ENCODE measurements at regions not wholly inside any gene's neighbourhood (a gene's known extent, or its start where the extent isn't known, plus 50 kb on each side); places are given as distances from the start of the nearest gene placed in this dataset.

DNA sequence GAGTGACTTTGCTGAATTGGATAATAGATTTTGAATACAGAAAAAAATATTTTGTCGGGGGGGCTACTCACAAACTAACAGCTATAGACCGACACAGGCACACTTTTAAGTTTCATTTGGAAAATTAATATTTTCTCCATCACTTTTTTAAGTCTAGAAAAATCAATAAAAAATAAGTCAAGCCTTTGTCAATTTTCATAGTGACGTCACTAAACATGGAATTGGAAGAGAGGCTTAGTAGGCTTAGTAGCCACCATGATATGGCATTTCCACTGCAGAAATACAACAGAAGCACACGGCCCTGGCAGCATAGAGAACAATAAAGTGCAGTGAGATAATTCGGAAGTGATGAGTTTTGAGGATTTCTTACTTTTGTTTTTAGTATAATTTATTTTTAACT, 357.2 kb downstream of the RPS24 start:
- no peak for DNase-seq
- Histone ChIP-seq H3K36me3 (replicated peaks in 1 of 2) (no peaks in the 10 kb centered on the region), H3K4me1 (replicated peaks in 1 of 2) (peaks cover 0 to 4% of the 10 kb centered on the region in 2 donors), H3K4me3 (no peak overlapping the region), H3K27me3 (no peaks in the 10 kb centered on the region), H3K27ac (no peak overlapping the region), H3K9me3 (replicated peaks in 1 of 3) (no peaks in the 10 kb centered on the region)
- 93 to 95% (median 94%) methylated on average over 5 of the region's 5 CpGs for WGBS, 4 donors
- TF ChIP-seq, protein P1, sequence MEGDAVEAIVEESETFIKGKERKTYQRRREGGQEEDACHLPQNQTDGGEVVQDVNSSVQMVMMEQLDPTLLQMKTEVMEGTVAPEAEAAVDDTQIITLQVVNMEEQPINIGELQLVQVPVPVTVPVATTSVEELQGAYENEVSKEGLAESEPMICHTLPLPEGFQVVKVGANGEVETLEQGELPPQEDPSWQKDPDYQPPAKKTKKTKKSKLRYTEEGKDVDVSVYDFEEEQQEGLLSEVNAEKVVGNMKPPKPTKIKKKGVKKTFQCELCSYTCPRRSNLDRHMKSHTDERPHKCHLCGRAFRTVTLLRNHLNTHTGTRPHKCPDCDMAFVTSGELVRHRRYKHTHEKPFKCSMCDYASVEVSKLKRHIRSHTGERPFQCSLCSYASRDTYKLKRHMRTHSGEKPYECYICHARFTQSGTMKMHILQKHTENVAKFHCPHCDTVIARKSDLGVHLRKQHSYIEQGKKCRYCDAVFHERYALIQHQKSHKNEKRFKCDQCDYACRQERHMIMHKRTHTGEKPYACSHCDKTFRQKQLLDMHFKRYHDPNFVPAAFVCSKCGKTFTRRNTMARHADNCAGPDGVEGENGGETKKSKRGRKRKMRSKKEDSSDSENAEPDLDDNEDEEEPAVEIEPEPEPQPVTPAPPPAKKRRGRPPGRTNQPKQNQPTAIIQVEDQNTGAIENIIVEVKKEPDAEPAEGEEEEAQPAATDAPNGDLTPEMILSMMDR (IDR thresholded peaks at IDR 0.05): no peak
- no peak for TF ChIP-seq POLR2A (IDR thresholded peaks at IDR 0.05)
- intact Hi-C loops (cut with DNase I): no loop called here

DNA sequence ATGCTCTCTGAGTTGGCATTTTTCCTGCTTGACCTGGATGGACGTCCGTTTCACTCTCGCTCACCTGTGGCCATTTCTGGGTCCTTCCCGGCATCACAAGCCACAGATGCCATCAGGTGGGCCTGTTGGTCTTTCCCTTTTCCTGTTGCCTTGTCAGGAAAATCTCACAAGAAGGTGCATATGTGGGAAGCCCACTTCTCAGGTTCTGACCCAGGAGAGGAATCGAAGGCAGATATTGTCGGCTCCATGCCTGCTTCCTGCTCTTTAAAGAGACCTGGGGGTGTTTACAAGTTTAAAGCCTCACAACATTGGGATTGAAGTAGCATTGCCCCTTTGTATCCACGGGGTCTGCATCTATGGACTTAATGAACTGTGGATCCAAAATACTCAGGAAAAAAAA, 357.9 kb downstream of the RPS24 start:
- TF ChIP-seq POLR2A (IDR thresholded peaks at IDR 0.05): no peak
- TF ChIP-seq, protein P1 (IDR thresholded peaks at IDR 0.05): no peak
- H3K27ac ChIP-seq: no peak overlapping the region
- no peaks in the 10 kb centered on the region for H3K9me3 ChIP-seq (replicated peaks in 1 of 3)
- intact Hi-C loops (cut with DNase I): no loop called here
- peaks cover 0 to 4% of the 10 kb centered on the region in 2 donors for H3K4me1 ChIP-seq (replicated peaks in 1 of 2)
- WGBS, 4 donors: 92 to 95% (median 94%) methylated on average over 7 of the region's 7 CpGs
- no peak for DNase-seq
- H3K36me3 ChIP-seq (replicated peaks in 1 of 2): no peaks in the 10 kb centered on the region
- H3K4me3 ChIP-seq: no peak overlapping the region
- H3K27me3 ChIP-seq: no peaks in the 10 kb centered on the region

DNA sequence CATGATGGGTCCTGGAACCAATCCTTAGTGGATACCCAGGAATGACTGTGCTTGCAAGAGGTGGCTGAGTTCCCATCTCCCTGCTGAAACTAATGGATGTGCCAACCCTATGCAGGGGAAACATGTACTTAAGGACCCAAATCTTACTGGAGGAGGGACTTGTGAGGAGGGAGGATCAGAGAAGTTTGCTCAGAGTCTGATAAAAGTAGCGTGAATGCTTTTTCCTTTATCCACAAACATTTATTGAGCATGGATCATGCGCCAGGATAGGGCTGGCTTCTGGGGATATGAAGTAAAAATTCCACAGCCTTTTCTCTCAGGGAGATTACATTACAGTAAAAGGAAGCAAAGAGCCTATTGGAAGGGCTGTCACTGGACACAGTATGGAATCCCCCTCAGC, 358.5 kb downstream of the RPS24 start:
- TF ChIP-seq POLR2A (IDR thresholded peaks at IDR 0.05): no peak
- no peaks in the 10 kb centered on the region for H3K36me3 ChIP-seq (replicated peaks in 1 of 2)
- no peak overlapping the region for H3K4me3 ChIP-seq
- no peaks in the 10 kb centered on the region for H3K27me3 ChIP-seq
- no peak overlapping the region for H3K27ac ChIP-seq
- intact Hi-C loops (cut with DNase I): no loop called here
- H3K9me3 ChIP-seq (replicated peaks in 1 of 3): no peaks in the 10 kb centered on the region
- DNase-seq: no peak
- WGBS, 4 donors: 92 to 97% (median 94%) methylated on average over 2 of the region's 2 CpGs
- peaks cover 0 to 4% of the 10 kb centered on the region in 2 donors for H3K4me1 ChIP-seq (replicated peaks in 1 of 2)

DNA sequence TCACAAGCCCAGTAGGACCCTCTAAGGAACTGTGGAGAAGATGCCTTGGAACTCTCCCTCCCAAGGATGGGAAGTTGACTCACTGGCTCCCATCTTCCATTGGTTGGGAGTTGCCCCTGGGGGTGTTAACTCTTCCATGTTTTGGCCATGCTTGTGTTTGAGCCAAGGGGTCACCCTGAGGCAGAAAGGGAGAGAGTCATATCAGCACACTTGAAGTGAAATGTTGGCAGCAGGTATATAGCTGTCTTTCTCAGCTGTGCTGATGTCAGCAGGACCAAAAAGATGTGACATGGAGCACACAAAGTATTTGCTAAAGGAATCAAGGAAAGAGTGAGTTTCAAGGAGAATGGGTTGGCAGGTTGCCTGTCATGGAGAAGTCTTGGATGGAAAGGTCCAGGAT, 359.4 kb downstream of the RPS24 start:
- DNase-seq: no peak
- Histone ChIP-seq H3K9me3 (replicated peaks in 1 of 3) (no peaks in the 10 kb centered on the region), H3K27ac (no peak overlapping the region), H3K36me3 (replicated peaks in 1 of 2) (no peaks in the 10 kb centered on the region), H3K4me3 (no peak overlapping the region), H3K27me3 (no peaks in the 10 kb centered on the region), H3K4me1 (replicated peaks in 1 of 2) (peaks cover 0 to 4% of the 10 kb centered on the region in 2 donors)
- TF ChIP-seq, protein P1 (IDR thresholded peaks at IDR 0.05): no peak
- no peak for TF ChIP-seq POLR2A (IDR thresholded peaks at IDR 0.05)
- intact Hi-C loops (cut with DNase I): no loop called here

DNA sequence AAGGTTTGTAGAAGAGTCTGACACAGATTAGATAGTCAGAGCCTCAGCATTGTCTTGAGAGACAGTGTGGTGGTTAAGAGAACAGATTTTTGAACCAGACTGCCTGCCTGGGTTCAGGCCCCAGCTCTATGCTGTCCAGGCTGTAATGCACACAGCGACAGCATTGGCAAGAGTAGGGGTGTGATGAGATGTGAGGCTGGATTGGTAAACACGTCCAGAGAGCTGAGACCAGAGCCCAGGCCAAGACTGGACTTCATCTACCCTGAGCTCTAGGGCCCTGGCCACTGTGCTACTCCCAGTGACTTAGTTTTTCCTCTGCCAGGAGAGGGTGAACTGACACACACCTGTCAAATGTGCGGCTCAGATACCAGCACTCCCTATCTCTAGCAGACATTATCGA, 360.4 kb downstream of the RPS24 start:
- Histone ChIP-seq H3K36me3 (replicated peaks in 1 of 2) (no peaks in the 10 kb centered on the region), H3K4me1 (replicated peaks in 1 of 2) (peaks cover 0 to 4% of the 10 kb centered on the region in 2 donors), H3K4me3 (no peak overlapping the region), H3K9me3 (replicated peaks in 1 of 3) (no peaks in the 10 kb centered on the region), H3K27me3 (no peaks in the 10 kb centered on the region), H3K27ac (no peak overlapping the region)
- intact Hi-C loops (cut with DNase I): no loop called here
- DNase-seq: no peak
- 87 to 94% (median 92%) methylated on average over 3 to 4 of the region's 4 CpGs for WGBS, 4 donors
- no peak for TF ChIP-seq POLR2A (IDR thresholded peaks at IDR 0.05)
- TF ChIP-seq, protein P1 (IDR thresholded peaks at IDR 0.05): no peak
